Heart left ventricle (tissue), 16 donors: ENCODE measurements at regions not wholly inside any gene's neighbourhood (a gene's known extent, or its start where the extent isn't known, plus 50 kb on each side); places are given as distances from the start of the nearest gene placed in this dataset.

Source experiments
- ATAC-seq, 4 donors: fragments of 200-7000 bp; cut with Tn5 transposase; one replicate each; pipeline ENCODE4 v1.9.1; 2020 to 2022; ENCODE audit warnings: moderate library complexity in 4 of 4, mild to moderate bottlenecking in 3 of 4, moderate number of reproducible peaks in 1 of 4
- DNase-seq, 5 donors: peaks; one replicate each; pipeline ENCODE4 v3.0.0-alpha.2; 2020
- H3K27ac ChIP-seq, 12 donors: fragments of 200-600 bp; sonication (generic) in 4 of 12; one replicate each; pipeline versions ENCODE4 v1.5.0 to v1.8.0; 2016 to 2022; ENCODE audit warnings: mild to moderate bottlenecking in 2 of 12
- H3K27me3 ChIP-seq, 9 donors: fragments of 200-600 bp; sonication (generic) in 2 of 9; one replicate each; pipeline versions ENCODE4 v1.5.1 to v1.8.0; 2016 to 2022; ENCODE audit warnings: mild to moderate bottlenecking in 3 of 9
- H3K36me3 ChIP-seq, 9 donors: fragments of 200-600 bp; sonication (generic) in 2 of 9; one replicate each; pipeline versions ENCODE4 v1.5.0 to v1.8.0; 2018 to 2022; ENCODE audit warnings: mild to moderate bottlenecking in 2 of 9
- H3K4me1 ChIP-seq, 12 donors: fragments of 200-600 bp; sonication (generic) in 4 of 12; one replicate each; pipeline versions ENCODE4 v1.5.0 to v1.8.0; 2016 to 2022; ENCODE audit warnings: mild to moderate bottlenecking in 3 of 12
- H3K4me3 ChIP-seq, 12 donors: fragments of 200-600 bp; sonication (generic) in 4 of 12; one replicate each; pipeline versions ENCODE4 v1.5.0 to v1.8.0; 2017 to 2022; ENCODE audit warnings: mild to moderate bottlenecking in 9 of 12, moderate library complexity in 4 of 12
- H3K9me3 ChIP-seq, 12 donors: fragments of 200-600 bp; sonication (generic) in 4 of 12; one replicate each; pipeline versions ENCODE4 v1.5.0 to v1.8.0; 2016 to 2022; ENCODE audit warnings: mild to moderate bottlenecking in 1 of 12
- POLR2A ChIP-seq, 2 donors: fragments of 450-650 bp; IDR thresholded peaks; one replicate each; pipeline ENCODE4 v1.6.1; 2017; ENCODE audit warnings: antibody characterized with exemption in 2 of 2, mild to moderate bottlenecking in 2 of 2, moderate library complexity in 2 of 2
- WGBS, 4 donors: extraction: QIAGEN DNeasy Blood & Tissue Kit in 2 of 4; methylation state at CpG; one replicate each; pipeline versions ENCODE4 v1.1.5 to v1.1.7; 2013 to 2018; 5-methylcytosine and 5-hydroxymethylcytosine counted together
- intact Hi-C, 10 donors: fragments of 100-400 bp; cut with DNase I; formaldehyde crosslinking; loops; one replicate each; pipeline versions ENCODE4 v1.11.1 to v1.14.2; 2022
- TF ChIP-seq, protein P1 (sequence below), 12 donors: fragments of 200-600 bp; sonication (generic) in 4 of 12; IDR thresholded peaks; one replicate each; pipeline versions ENCODE4 v1.5.0 to v1.8.0; 2018 to 2022; ENCODE audit warnings: antibody characterized with exemption in 12 of 12, mild to moderate bottlenecking in 5 of 12
- donor health status: ischemic (EF 13 %, LVEDD 7.1; RV severe dilation, severe dysfunction).
- donor health status: healthy with polysubstance abuse.
- donor health status: DM: no; HTN: yes; CAD: no.
- donor health status: DM: no; HTN: no; CAD: no.
- donor health status: ischemic (EF 25% LVEDD 6.9; RV normal size, moderate dysfunction).
- donor health status: ischemic (EF 25% LVEDD 5.7; RV mildly dilated, moderate dysfunction).
- donor health status: healthy.
- donor health status: DM: yes; HTN: yes; CAD: no.
- donor health status: ischemic (EF 35%, LVEDD 5.7; RV mildly dilated, moderate dysfunction).
- donor health status: nonischemic (EF 11% LVEDD 7.7; RV severe dilation, severe dysfunction).
- donor health status: DM: yes; HTN: yes; CAD: no.
- donor health status: PGD.
- donor health status: ischemic (EF 29% LVEDD 5.4; RV normal size, mild dysfunction).
- donor health status: nonischemic (EF 23%, LVEDD 6.1; RV moderate dilation, normal function).

DNA sequence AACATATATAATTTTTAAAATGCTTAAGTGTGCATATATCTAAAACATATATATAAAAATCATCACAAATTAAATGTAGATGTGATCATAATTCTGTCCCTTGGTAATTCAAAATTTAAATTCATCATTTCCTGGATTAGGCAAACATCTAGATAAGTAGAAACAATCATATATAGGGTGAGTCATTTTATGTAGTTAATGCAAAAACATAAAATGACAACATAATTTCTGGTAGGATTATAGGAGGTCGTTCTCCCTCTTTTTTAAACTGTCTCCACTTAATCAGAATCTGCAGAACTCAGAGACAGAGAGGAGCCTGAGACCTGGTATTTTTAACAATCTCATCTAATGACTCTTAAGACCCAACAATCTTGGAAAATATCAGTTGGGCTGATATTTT is 333.4 kb downstream of the KCTD12 start:
- Histone ChIP-seq H3K27ac (no peak overlapping the region), H3K9me3 (no peaks in the 10 kb centered on the region), H3K36me3 (no peaks in the 10 kb centered on the region), H3K4me1 (peaks cover 0 to 8% (median 0%) of the 10 kb centered on the region in 12 donors), H3K4me3 (no peak overlapping the region), H3K27me3 (no peaks in the 10 kb centered on the region)
- DNase-seq (no peak), ATAC-seq (no peak)
- TF ChIP-seq POLR2A (IDR thresholded peaks at IDR 0.05): no peak
- intact Hi-C loops: loop anchor here in 1 of 10 donors (2.0 kb wide), 1 partner anchor 36 kb away; no protein-coding TSS in a partner anchor
- 67 to 75% (median 71%) methylated on average over 1 of the region's 1 CpG for WGBS, 4 donors

DNA sequence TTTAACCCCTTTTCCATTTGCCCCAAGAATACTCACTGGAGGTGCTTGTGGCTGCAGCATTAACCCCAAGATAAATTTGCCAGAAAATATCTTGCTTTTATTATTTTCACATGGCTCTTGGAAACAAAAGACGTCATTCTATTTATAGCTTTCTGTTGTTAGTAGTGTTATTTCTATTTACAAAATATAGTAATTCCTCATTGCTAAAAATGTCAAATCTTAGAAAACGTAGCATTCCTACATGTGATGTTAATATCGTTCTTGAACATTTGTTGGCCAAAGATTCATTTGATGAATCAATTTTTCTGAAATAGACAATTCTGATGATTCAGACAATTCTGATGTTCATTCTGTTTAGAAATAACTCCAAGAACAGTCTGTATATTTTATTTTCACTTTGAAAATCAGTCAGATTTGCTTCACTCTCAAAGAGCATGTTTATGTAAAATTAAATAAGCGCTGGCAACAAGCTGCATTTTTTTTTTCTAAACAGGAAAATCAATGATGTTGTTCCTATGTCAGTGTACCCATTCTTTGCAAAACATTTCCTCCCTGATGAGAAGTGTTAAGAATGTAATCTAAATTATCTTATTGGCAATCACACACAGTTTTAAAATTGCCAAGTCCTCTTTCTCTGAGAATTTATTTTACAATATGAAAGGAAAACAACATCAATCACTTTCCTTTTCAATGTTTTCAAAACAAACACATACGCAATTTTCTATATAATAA is 334.0 kb downstream of the KCTD12 start:
- no peak for DNase-seq
- WGBS, 4 donors: 46 to 57% (median 47%) methylated on average over 5 of the region's 5 CpGs
- Histone ChIP-seq H3K4me1 (peaks cover 0 to 8% (median 0%) of the 10 kb centered on the region in 12 donors), H3K36me3 (no peaks in the 10 kb centered on the region), H3K27ac (no peak overlapping the region), H3K4me3 (no peak overlapping the region), H3K9me3 (no peaks in the 10 kb centered on the region), H3K27me3 (no peaks in the 10 kb centered on the region)
- TF ChIP-seq, protein P1, sequence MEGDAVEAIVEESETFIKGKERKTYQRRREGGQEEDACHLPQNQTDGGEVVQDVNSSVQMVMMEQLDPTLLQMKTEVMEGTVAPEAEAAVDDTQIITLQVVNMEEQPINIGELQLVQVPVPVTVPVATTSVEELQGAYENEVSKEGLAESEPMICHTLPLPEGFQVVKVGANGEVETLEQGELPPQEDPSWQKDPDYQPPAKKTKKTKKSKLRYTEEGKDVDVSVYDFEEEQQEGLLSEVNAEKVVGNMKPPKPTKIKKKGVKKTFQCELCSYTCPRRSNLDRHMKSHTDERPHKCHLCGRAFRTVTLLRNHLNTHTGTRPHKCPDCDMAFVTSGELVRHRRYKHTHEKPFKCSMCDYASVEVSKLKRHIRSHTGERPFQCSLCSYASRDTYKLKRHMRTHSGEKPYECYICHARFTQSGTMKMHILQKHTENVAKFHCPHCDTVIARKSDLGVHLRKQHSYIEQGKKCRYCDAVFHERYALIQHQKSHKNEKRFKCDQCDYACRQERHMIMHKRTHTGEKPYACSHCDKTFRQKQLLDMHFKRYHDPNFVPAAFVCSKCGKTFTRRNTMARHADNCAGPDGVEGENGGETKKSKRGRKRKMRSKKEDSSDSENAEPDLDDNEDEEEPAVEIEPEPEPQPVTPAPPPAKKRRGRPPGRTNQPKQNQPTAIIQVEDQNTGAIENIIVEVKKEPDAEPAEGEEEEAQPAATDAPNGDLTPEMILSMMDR (IDR thresholded peaks at IDR 0.05): no peak
- no peak for TF ChIP-seq POLR2A (IDR thresholded peaks at IDR 0.05)
- intact Hi-C loops: loop anchor here in 1 of 10 donors (2.0 kb wide), 1 partner anchor 35 kb away; no protein-coding TSS in a partner anchor
- no peak for ATAC-seq

DNA sequence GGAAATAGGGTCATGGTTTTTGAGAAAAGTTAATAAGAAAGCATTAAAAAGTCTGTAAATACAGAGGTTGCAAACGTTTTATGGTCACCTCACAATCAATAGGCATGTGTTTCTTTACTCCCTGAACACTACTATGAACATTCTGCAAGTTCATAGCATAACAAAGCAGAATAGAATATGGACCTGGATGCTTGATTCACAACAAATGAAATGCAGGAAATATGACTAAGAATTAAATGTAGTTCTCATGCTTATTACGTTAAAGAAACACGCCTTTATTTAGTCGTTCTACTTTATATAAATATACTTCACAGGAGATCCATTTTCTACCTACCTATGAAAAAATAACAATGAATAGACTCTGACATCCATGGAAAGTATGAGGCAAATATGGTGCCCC is 344.0 kb downstream of the KCTD12 start:
- WGBS, 4 donors: 63 to 80% (median 73%) methylated on average over 4 of the region's 4 CpGs
- Histone ChIP-seq H3K36me3 (no peaks in the 10 kb centered on the region), H3K27me3 (peaks cover 0 to 3% (median 0%) of the 10 kb centered on the region in 9 donors), H3K9me3 (peaks cover 0 to 19% (median 0%) of the 10 kb centered on the region in 12 donors), H3K4me1 (no peaks in the 10 kb centered on the region), H3K27ac (no peak overlapping the region), H3K4me3 (no peak overlapping the region)
- TF ChIP-seq POLR2A (IDR thresholded peaks at IDR 0.05): no peak
- TF ChIP-seq, protein P1 (IDR thresholded peaks at IDR 0.05): no peak
- intact Hi-C loops: no loop called here
- ATAC-seq (no peak), DNase-seq (no peak)

DNA sequence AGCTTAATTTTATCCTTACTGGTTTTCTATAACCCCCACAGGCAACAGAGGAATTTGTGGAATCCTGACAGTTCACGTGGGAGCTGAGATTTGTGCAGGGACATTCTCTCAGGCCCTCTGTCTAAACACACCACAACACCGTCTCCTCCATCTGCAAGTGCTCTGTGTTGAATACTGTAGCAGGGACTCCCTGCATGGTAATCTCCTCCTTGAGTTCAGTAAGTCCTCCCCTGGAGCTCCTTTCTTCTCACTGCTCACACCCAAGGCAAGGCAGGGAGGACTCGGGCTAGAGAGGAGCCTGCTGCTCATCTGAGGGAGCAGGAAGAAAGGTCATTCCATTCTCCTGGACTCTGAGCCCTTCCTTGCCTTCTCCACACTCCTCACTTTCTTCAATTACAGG is 348.2 kb downstream of the KCTD12 start:
- Histone ChIP-seq H3K27ac (no peak overlapping the region), H3K9me3 (peaks cover 0 to 15% (median 0%) of the 10 kb centered on the region in 12 donors), H3K27me3 (peaks cover 0 to 3% (median 0%) of the 10 kb centered on the region in 9 donors), H3K4me1 (no peaks in the 10 kb centered on the region), H3K36me3 (no peaks in the 10 kb centered on the region), H3K4me3 (no peak overlapping the region)
- 70 to 85% (median 78%) methylated on average over 3 of the region's 3 CpGs for WGBS, 4 donors
- DNase-seq (no peak), ATAC-seq (no peak)
- TF ChIP-seq POLR2A (IDR thresholded peaks at IDR 0.05): no peak
- TF ChIP-seq, protein P1 (IDR thresholded peaks at IDR 0.05): no peak
- intact Hi-C loops: no loop called here
